GM12878 (cell line): ENCODE measurements at regions not wholly inside any gene's neighbourhood (a gene's known extent, or its start where the extent isn't known, plus 50 kb on each side); places are given as distances from the start of the nearest gene placed in this dataset.

Source experiments
- ATAC-seq: fragments of 200-7000 bp; cut with Tn5 transposase; 3 replicates; pipeline ENCODE4 v1.9.1; 2020; ENCODE audit warnings: mild to moderate bottlenecking, moderate library complexity
- BruUV-seq: library from RNA; stranded (reverse); fragments of 400-500 nt; replicated peaks from 2 replicates; lab custom pipeline; 2021; lab: Mats Ljungman, UMichigan
- CTCF ChIA-PET: fragments of 300-600 bp; sonication (Branson Sonifier 250); formaldehyde crosslinking; extraction: SDS; loops from one replicate; lab custom pipeline; 2021; ENCODE audit warnings: inconsistent platforms; lab: Yijun Ruan, JAX
- POLR2A ChIA-PET: fragments of 350-600 bp; formaldehyde crosslinking; extraction: SDS; loops from one replicate; lab custom pipeline; 2021; ENCODE audit warnings: inconsistent platforms; lab: Charles Lee
- RAD21 ChIA-PET: fragments of 300-600 bp; sonication (Branson Sonifier 250); formaldehyde crosslinking; loops from one replicate; lab custom pipeline; 2023; ENCODE audit warnings: antibody characterized with exemption; ENCODE audit not compliant: unreplicated experiment; lab: Charles Lee
- SMC1A ChIA-PET: fragments of 300-600 bp; sonication (Branson Sonifier 250); formaldehyde crosslinking; loops from one replicate; lab custom pipeline; 2023; ENCODE audit not compliant: unreplicated experiment, uncharacterized antibody; lab: Charles Lee
- DNase-seq: peaks from one replicate; pipeline ENCODE4 v3.0.0-alpha.2; 2011; ENCODE audit warnings: low read depth, low spot score
- FAIRE-seq: peaks from 3 replicates; lab custom pipeline; 2011; peaks lifted over from hg19 to GRCh38; lab: Jason Lieb, UNC
- H2AFZ ChIP-seq: 2 replicates; pipeline ENCODE4 v1.6.0; 2011; ENCODE audit warnings: low read depth, low read length, control low read depth; ENCODE audit not compliant: control insufficient read depth
- H3K27ac ChIP-seq: 2 replicates; pipeline ENCODE4 v1.5.1; 2011; ENCODE audit warnings: control low read depth; ENCODE audit not compliant: control insufficient read depth, insufficient read depth
- H3K27me3 ChIP-seq, 2 experiments: replicated peaks in 1 of 2; 2 replicates each; pipeline versions ENCODE4 v1.6.0 to v1.6.1; 2011; ENCODE audit warnings: low read length in 1 of 2; ENCODE audit not compliant: control insufficient read depth in 2 of 2, insufficient read depth in 2 of 2
- H3K36me3 ChIP-seq, 2 experiments: 2 replicates each; pipeline ENCODE4 v1.5.1; 2011; ENCODE audit warnings: low read length in 1 of 2; ENCODE audit not compliant: control insufficient read depth in 2 of 2, insufficient read depth in 2 of 2
- H3K4me1 ChIP-seq: 2 replicates; pipeline ENCODE4 v1.6.1; 2011; ENCODE audit warnings: mild to moderate bottlenecking, low read length, moderate library complexity, mixed read lengths; ENCODE audit not compliant: control insufficient read depth, insufficient read depth
- H3K4me2 ChIP-seq: 2 replicates; pipeline ENCODE4 v1.6.0; 2011; ENCODE audit warnings: control low read depth; ENCODE audit not compliant: control insufficient read depth, insufficient read depth
- H3K4me3 ChIP-seq: fragments of 200-600 bp; sonication (generic); 2 replicates; pipeline ENCODE4 v1.5.1; 2016
- H3K79me2 ChIP-seq: 2 replicates; pipeline ENCODE4 v1.6.0; 2011; ENCODE audit warnings: low read length; ENCODE audit not compliant: control insufficient read depth, insufficient read depth
- H3K9ac ChIP-seq: 2 replicates; pipeline ENCODE4 v1.8.0; 2011; ENCODE audit warnings: low read length, control low read depth, mixed read lengths; ENCODE audit not compliant: control insufficient read depth, insufficient read depth
- H3K9me3 ChIP-seq: replicated peaks from 3 replicates; pipeline ENCODE4 v1.5.1; 2011; ENCODE audit warnings: mild to moderate bottlenecking, low read length; ENCODE audit not compliant: control insufficient read depth, insufficient read depth
- H4K20me1 ChIP-seq: 2 replicates; pipeline ENCODE4 v1.6.0; 2011; ENCODE audit not compliant: control insufficient read depth, insufficient read depth
- ASH2L ChIP-seq: fragments of 300-600, 200-600 bp; sonication (generic); IDR thresholded peaks from 2 replicates; pipeline ENCODE4 v1.6.1; 2017; ENCODE audit warnings: low read depth, mild to moderate bottlenecking, borderline replicate concordance
- PAX5 ChIP-seq: IDR thresholded peaks from 2 replicates; pipeline ENCODE4 v1.6.1; 2011; ENCODE audit warnings: low read depth, low read length, borderline replicate concordance
- TCF3 ChIP-seq: IDR thresholded peaks from 2 replicates; pipeline ENCODE4 v1.6.1; 2012; ENCODE audit warnings: low read depth, mild to moderate bottlenecking, low read length, borderline replicate concordance; ENCODE audit not compliant: insufficient read depth
- ZNF217 ChIP-seq: fragments of 450-650 bp; IDR thresholded peaks from 2 replicates; pipeline ENCODE4 v1.6.1; 2017; ENCODE audit warnings: antibody characterized with exemption, mild to moderate bottlenecking
- WGBS: methylation state at CpG from one replicate; pipeline ENCODE4 v1.1.6; 2016; ENCODE audit warnings: low lambda C conversion rate; ENCODE audit not compliant: insufficient replicate concordance, insufficient coverage; ENCODE audit errors: missing lambda C conversion rate; 5-methylcytosine and 5-hydroxymethylcytosine counted together
- in situ Hi-C: fragments of 300-500 bp; cut with MboI; formaldehyde crosslinking; loops from 9 replicates; pipeline ENCODE4 v1.14.3; 2018; ENCODE audit warnings: mixed read lengths
- intact Hi-C: fragments of 100-400 bp; cut with micrococcal nuclease; formaldehyde crosslinking; loops from one replicate; pipeline ENCODE4 v1.14.2; 2022; ENCODE audit not compliant: unreplicated experiment
- TF ChIP-seq, protein P1 (sequence below): fragments of 450-650 bp; IDR thresholded peaks from 2 replicates; pipeline ENCODE4 v1.6.1; 2018; ENCODE audit warnings: mild to moderate bottlenecking, low read depth, moderate library complexity; ENCODE audit not compliant: partially characterized antibody

- ChIA-PET SMC1A (no interaction called here), CTCF (no interaction called here), RAD21 (no interaction called here), POLR2A (no interaction called here)
- ATAC-seq, result no peak
- intact Hi-C loops, result no loop called here
- Histone ChIP-seq H3K79me2 (no peaks in the 10 kb centered on the region), H3K36me3 (no peaks in the 10 kb centered on the region), H3K4me2 (no peak overlapping the region), H2AFZ (no peak overlapping the region), H3K9me3 (no peaks in the 10 kb centered on the region), H3K4me3 (no peak overlapping the region), H3K27ac (no peak overlapping the region), H4K20me1 (no peaks in the 10 kb centered on the region), H3K4me1 (no peaks in the 10 kb centered on the region), H3K27me3 (no peaks in the 10 kb centered on the region; a peak in 1 of 4 replicates), H3K9ac (no peak overlapping the region)
- WGBS, result 0% methylated on average over 2 of the region's 2 CpGs
- no TSS peak for BruUV-seq
- TF ChIP-seq ASH2L (no peak), ZNF217 (no peak), PAX5 (no peak), TCF3 (no peak)
- TF ChIP-seq, protein P1, sequence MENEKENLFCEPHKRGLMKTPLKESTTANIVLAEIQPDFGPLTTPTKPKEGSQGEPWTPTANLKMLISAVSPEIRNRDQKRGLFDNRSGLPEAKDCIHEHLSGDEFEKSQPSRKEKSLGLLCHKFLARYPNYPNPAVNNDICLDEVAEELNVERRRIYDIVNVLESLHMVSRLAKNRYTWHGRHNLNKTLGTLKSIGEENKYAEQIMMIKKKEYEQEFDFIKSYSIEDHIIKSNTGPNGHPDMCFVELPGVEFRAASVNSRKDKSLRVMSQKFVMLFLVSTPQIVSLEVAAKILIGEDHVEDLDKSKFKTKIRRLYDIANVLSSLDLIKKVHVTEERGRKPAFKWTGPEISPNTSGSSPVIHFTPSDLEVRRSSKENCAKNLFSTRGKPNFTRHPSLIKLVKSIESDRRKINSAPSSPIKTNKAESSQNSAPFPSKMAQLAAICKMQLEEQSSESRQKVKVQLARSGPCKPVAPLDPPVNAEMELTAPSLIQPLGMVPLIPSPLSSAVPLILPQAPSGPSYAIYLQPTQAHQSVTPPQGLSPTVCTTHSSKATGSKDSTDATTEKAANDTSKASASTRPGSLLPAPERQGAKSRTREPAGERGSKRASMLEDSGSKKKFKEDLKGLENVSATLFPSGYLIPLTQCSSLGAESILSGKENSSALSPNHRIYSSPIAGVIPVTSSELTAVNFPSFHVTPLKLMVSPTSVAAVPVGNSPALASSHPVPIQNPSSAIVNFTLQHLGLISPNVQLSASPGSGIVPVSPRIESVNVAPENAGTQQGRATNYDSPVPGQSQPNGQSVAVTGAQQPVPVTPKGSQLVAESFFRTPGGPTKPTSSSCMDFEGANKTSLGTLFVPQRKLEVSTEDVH, result no peak
- DNase-seq, result no peak
- FAIRE-seq, result no peak
- in situ Hi-C loops, result no loop called here
Observed at GRCh38 chr1:22229379-22229778, 86.5 kb upstream of the WNT4 start.
